AG04450 (cell line): ENCODE measurements at regions not wholly inside any gene's neighbourhood (a gene's known extent, or its start where the extent isn't known, plus 50 kb on each side); places are given as distances from the start of the nearest gene placed in this dataset.

Experiments used
- CTCF ChIA-PET: fragments of 300-600, 350-600 bp; formaldehyde crosslinking; extraction: SDS; loops from one replicate; lab custom pipeline; 2022; ENCODE audit warnings: antibody characterized with exemption, inconsistent platforms; lab: Charles Lee
- POLR2A ChIA-PET: fragments of 350-600 bp; formaldehyde crosslinking; extraction: SDS; loops from one replicate; lab custom pipeline; 2021; ENCODE audit warnings: antibody characterized with exemption, inconsistent platforms; lab: Yijun Ruan, JAX
- DNase-seq: peaks from one replicate; pipeline ENCODE4 v3.0.0-alpha.2; 2011; ENCODE audit warnings: low read depth, low spot score
- H3K27ac ChIP-seq: one replicate; pipeline ENCODE4 v1.5.1; 2012; ENCODE audit warnings: low read depth, low read length, control low read depth
- H3K27me3 ChIP-seq: one replicate; pipeline ENCODE4 v1.6.0; 2012; ENCODE audit warnings: low read length; ENCODE audit not compliant: control insufficient read depth, insufficient read depth
- H3K4me3 ChIP-seq: 2 replicates; pipeline ENCODE4 v1.5.1; 2011; ENCODE audit warnings: mild to moderate bottlenecking, low read depth, low read length, control low read depth
- H3K9me3 ChIP-seq: 2 replicates; pipeline ENCODE4 v1.5.1; 2012; ENCODE audit warnings: low read length; ENCODE audit not compliant: control insufficient read depth, insufficient read depth
- TF ChIP-seq, protein P1 (sequence below): IDR thresholded peaks from 2 replicates; pipeline ENCODE4 v1.5.1; 2011; ENCODE audit warnings: low read depth, low read length, control low read depth, inconsistent platforms

- Histone ChIP-seq H3K9me3 (peaks cover 21% of the 10 kb centered on the region), H3K27ac (no peak overlapping the region), H3K4me3 (no peak overlapping the region), H3K27me3 (no peaks in the 10 kb centered on the region)
- ChIA-PET POLR2A (no interaction called here), CTCF (no interaction called here)
- DNase-seq = no peak
- TF ChIP-seq, protein P1, sequence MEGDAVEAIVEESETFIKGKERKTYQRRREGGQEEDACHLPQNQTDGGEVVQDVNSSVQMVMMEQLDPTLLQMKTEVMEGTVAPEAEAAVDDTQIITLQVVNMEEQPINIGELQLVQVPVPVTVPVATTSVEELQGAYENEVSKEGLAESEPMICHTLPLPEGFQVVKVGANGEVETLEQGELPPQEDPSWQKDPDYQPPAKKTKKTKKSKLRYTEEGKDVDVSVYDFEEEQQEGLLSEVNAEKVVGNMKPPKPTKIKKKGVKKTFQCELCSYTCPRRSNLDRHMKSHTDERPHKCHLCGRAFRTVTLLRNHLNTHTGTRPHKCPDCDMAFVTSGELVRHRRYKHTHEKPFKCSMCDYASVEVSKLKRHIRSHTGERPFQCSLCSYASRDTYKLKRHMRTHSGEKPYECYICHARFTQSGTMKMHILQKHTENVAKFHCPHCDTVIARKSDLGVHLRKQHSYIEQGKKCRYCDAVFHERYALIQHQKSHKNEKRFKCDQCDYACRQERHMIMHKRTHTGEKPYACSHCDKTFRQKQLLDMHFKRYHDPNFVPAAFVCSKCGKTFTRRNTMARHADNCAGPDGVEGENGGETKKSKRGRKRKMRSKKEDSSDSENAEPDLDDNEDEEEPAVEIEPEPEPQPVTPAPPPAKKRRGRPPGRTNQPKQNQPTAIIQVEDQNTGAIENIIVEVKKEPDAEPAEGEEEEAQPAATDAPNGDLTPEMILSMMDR = no peak
Observed at GRCh38 chr15:24879492-24879891, 75.3 kb upstream of the SNRPN start.

- ChIA-PET POLR2A (no interaction called here), CTCF (no interaction called here)
- no peak for DNase-seq
Observed at GRCh38 chr15:24880663-24881062, 74.1 kb upstream of the SNRPN start.

DNA sequence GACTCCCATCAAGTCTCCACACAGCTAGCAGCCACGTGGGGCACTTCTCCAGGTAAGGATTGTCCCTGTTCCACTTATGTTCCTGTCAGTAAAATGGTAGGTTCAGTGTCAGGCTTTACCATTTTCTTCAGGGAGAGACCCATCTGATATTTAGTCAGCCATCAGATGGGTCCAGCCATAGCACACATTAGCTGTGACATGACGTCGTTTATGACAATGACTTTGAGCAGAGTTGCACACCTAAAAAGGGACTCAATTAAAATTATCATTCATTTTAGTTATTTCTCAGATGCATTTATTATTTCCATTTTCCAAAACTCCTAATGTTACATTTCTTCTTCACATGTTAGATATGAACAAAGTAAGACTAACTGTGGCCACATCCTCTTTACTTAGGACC, 68.2 kb upstream of the SNRPN start:
- ChIA-PET POLR2A (no interaction called here), CTCF (no interaction called here)

More at GRCh38 chr15:24880663-24881062, 74.1 kb upstream of the SNRPN start:
- H3K4me3 ChIP-seq = no peak overlapping the region
- no peak overlapping the region for H3K27ac ChIP-seq
- H3K27me3 ChIP-seq = no peaks in the 10 kb centered on the region
- TF ChIP-seq, protein P1 = no peak
- peaks cover 21% of the 10 kb centered on the region for H3K9me3 ChIP-seq

DNA sequence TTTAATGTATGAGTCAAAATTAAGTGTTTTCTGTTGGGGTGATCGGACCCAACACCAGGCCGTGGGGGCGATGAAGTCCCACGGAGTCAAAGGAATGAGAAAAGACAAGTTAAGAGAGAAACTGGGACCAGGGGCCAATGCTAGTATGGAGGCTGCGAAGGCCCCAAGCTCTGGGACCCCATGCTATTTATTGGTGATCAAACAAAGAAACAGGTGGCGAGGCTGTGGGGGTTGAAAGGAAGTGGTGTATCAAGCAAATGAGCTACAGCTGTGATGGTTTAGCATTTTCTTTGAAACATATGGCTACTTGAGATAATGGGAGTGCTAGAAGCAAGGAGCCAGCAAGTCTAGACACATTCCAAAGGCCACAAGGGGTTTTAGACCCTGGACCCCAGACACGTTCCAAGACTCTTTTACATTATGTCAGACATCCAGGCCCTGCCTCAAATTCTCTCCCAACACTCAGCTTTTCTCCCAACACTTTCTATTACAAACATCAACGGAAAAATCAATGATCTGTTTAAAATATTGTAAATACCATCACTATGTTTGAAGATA, 56.0 kb upstream of the SNRPN start:
- Histone ChIP-seq H3K9me3 (peaks cover 9% of the 10 kb centered on the region), H3K4me3 (no peak overlapping the region), H3K27me3 (no peaks in the 10 kb centered on the region), H3K27ac (no peak overlapping the region)
- DNase-seq = no peak
- CTCF ChIA-PET = no interaction called here
- TF ChIP-seq, protein P1 = no peak
- POLR2A ChIA-PET = no interaction called here

More for the DNA sequence above, 68.2 kb upstream of the SNRPN start:
- DNase-seq = no peak
- Histone ChIP-seq H3K4me3 (no peak overlapping the region), H3K27me3 (no peaks in the 10 kb centered on the region), H3K9me3 (peaks cover 5% of the 10 kb centered on the region; the same call in 1 of the 2 replicates), H3K27ac (no peak overlapping the region)
- TF ChIP-seq, protein P1 = no peak

DNA sequence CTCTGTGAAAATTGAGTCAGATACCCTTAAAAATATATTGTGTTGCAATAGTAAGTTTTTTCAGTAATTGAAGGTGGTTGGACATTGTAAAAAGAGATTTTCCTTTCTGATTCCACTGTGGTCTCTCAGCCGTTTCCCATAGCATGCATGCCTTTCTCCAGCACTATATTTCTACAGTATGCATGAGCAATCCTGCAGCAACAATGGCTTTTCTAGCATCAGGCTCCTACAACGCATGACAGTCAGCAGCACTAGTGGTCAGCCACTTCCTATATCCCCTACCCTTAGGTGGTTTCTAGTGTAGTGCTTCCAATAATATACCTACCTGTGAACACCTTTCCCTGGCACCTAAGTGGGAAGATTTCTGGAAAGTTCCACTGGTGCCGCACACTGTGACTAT, 55.4 kb upstream of the SNRPN start:
- no peak overlapping the region for H3K4me3 ChIP-seq
- H3K27ac ChIP-seq = no peak overlapping the region
- peaks cover 10% of the 10 kb centered on the region for H3K9me3 ChIP-seq
- H3K27me3 ChIP-seq = no peaks in the 10 kb centered on the region
- ChIA-PET POLR2A (no interaction called here), CTCF (no interaction called here)
- DNase-seq = no peak
- TF ChIP-seq, protein P1 = no peak
